ENCODE measurements at regions not wholly inside any gene's neighbourhood (a gene's known extent, or its start where the extent isn't known, plus 50 kb on each side); places are given as distances from the start of the nearest gene placed in this dataset.

DNA sequence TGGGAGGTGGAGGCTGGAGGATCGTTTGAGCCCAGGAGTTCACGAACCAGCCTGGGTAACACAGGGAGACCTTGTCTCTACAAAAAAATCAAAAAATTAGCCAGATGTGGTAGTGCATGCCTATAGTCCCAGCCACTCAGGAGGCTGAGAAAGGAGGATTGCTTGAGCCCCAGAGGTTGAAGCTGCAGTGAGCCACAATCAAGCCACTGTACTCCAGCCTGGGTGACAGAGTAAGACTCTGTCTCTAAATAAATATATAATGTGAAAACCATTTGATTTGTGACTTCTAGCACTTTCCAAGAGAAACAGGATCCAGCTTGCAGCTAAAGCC lies 459.1 kb downstream of the SOX9 start:
- DNase-seq (ENCODE audit: low spot score) = no peak

- DNase-seq (ENCODE audit: low spot score) = no peak
These were observed 459.7 kb downstream of the SOX9 start for GRCh38 chr17:72580321-72581127.

DNA sequence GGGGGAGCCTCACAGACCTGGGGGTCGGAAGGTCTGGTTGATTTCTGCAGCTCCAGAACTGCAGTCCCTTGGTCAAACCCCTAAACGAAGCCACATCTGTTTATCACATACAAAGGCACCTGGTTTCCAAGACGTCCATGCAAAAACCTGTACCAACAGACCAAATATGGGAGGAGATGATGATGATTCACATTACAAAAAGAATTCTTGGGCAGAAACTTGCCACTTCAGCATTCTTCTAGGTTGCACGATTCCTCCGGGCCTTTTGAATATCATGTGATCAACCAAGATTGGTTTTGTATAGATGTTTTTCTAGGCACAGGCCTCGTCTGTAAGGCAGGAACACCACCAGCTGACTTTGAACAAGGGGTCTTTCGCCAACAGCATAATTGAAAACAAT lies 466.3 kb downstream of the SOX9 start:
- no peak for DNase-seq (ENCODE audit: low spot score)

GRCh38 chr17:72587773-72588511 lies 467.1 kb downstream of the SOX9 start:
- peak; percentile 57 for DNase-seq (ENCODE audit: low spot score)

DNA sequence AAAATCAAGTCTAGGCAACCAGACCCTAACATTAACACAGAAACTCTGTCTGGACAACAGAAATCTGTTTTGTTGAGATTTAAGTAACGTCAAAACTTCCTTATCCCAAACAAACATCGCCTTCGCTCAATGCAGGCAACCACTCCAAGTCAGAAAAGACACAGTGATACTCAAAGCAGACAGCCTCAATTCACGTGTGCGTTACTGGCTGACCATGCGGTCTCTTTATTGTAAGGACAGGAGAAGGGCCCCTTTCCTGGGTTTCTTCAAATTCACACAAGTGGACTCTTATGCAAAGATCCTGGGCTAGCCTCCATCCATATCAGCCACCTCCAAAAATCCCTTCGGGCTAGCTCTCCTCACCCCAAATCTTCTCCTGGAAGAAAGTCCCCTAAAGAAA lies 467.7 kb downstream of the SOX9 start:
- DNase-seq (ENCODE audit: low spot score) = no peak

DNA sequence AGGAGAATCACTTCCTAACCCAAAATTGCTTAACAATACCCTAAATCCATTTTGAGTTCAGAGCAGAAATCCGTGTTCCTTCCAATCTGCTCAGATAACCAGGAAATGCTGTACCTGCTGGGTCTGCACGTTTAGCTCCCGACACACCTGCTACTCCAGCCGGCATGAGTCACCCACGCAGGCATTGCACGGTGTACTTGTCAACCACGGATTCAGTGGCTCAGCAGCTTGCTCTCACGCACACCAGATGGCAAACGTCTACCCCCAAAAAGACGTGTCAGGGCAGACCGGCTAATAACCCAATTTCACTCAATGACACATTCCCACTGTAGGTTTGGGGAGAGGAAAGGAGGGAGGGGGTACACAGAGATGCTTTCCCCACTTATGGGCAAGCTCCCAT lies 468.1 kb downstream of the SOX9 start:
- peak; percentile 39 for DNase-seq (ENCODE audit: low spot score)

GRCh38 chr17:72590382-72590781 lies 469.6 kb downstream of the SOX9 start:
- DNase-seq (ENCODE audit: low spot score) = peak; percentile 76

DNA sequence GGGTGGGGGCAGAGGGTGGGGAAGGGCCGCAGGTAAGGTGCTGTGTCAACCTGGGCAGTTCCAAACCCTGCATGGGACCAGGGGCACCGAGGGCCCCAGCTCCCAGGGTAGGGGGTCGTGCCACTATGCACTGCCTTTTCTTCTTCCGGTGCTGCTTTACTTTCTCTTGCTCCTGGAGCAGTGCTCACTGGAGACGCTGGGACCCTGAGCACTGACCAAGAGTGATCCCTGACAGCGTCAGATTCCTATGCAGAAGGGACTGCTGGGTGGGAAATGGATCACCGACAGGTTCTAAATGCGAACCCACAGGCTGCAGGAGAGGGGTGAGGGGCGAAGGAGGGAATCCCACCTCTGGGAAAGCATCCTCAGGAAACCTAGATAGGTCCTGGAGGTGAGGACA lies 470.1 kb downstream of the SOX9 start:
- no peak for DNase-seq (ENCODE audit: low spot score)

GRCh38 chr17:72591289-72592241 lies 470.7 kb downstream of the SOX9 start:
- DNase-seq (ENCODE audit: low spot score) = peak; percentile 53

DNA sequence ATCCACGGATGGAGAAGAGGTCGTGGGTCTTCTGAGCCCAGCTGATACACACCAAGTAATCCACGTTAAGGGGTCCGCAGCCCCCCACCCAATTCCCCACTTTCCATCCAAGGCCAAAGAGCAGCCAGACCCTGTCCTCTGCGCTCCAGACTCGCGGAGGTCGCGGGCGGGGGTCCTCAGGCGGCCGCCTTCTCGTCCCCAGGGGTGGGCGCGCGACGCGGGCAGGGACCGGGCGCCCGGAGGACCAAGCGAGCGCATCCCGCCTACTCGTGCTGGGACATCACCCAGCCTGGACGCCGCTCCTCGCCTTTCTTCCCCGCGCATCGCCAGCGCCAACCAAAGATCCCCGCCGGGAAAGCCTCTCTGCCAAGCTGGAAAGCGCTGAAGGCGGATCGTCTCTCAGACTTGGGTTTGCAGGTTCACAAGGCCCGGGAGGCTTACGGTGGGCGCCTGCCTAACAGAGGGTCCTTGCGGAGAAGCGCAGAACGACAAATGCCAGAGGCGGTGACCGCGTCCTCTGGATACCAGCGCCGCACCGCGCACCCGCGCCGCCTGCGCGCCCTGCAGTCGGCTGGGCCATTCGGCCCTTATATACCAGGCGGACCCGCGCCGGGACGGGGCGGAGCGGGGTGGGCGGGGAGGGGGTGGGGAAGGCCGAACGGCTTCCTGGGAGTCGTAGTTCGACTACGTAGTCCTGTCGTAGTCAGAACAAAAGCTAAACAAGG lies 471.6 kb downstream of the SOX9 start:
- DNase-seq (ENCODE audit: low spot score) = peak; percentile 98

DNA sequence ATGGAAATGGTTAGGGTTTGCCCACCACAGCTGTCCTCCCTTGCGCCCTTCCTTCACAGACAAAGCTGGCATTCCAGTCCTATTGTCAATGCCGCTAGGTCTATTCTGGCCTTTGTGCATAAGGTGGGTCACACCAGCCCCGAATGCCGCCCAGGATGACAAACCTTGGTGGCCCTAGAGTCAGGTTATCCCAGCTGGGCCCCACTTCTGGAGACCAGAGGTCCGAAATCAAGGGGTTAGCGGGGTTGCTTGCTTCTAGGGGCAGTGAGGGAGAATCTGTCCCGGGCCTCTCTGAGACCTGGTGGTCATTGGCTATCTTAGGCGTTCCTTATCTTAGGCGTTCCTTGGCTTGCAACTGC lies 472.1 kb downstream of the SOX9 start:
- DNase-seq (ENCODE audit: low spot score) = no peak

GRCh38 chr17:72594248-72594647 lies 473.4 kb downstream of the SOX9 start:
- DNase-seq (ENCODE audit: low spot score) = no peak

All from AG08396 (cell line).